SK-N-DZ (cell line): ENCODE measurements at regions not wholly inside any gene's neighbourhood (a gene's known extent, or its start where the extent isn't known, plus 50 kb on each side); places are given as distances from the start of the nearest gene placed in this dataset.
"Not testable (repeated sequence)": the region's sequence is repeated elsewhere in the genome, so short reads cannot be mapped to it uniquely, and the experiment has no call there.

Source experiments
- DNase-seq: peaks from one replicate; pipeline ENCODE4 v3.0.0-alpha.2; 2015; ENCODE audit warnings: low spot score

DNA sequence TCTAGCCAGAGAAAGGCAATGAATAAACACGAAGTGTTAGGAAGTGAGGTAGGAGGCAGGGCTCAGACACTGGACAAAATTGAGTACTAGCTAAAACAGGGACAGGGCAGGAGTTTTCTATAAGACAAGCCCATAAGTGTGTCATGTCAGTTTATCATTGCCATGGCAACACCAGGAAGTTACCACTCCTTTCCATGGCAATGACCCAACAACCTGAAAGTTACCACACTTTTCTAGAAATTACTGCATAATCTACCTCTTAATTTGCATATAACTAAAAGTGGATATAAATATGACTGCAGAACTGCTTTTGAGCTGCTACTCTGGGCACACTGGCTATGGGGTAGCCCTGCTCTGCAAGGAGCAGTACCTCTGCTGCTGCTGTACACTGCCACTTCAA, 442.5 kb upstream of the COX7C start:
- DNase-seq = no peak

GRCh38 chr5:86199287-86199686, 418.5 kb upstream of the COX7C start:
- DNase-seq = no peak

- DNase-seq = no peak
Measured at GRCh38 chr5:86228147-86228546, 389.6 kb upstream of the COX7C start.

DNA sequence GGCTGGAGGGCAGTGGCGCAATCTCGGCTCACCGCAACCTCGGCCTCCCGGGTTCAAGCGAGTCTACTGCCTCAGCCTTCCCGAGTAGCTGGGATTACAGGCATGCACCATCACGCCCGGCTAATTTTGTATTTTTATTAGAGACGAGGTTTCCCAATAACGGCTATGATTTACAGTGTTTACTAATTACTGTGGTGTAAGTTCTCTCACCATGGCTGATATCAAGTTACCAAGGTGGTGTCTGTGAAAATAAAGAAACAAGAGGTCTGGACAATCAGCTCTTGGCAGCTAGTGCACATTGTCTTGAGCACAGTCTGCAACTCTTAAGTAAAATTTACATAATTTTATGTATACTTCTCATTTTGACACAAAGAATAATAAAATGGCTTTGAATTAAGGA, 385.5 kb upstream of the COX7C start:
- DNase-seq = no peak

DNA sequence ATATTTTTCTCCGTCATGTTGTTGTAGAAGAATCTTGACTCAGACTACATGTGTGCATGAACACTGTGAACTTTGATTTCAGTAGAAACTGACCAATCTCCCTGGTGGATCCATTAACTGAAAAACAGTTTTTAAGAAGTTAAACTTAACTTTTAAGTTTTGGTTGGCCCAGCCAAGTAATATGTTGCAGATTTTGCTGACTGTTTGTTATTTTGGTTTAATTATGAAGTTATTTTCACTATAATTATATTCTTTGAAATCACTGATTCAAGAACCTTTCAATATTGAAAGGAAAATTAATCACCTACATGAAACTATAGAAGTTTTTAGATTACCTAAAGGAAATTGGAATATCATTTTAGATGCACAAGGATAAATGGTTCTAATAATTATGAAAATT, 373.6 kb upstream of the COX7C start:
- DNase-seq = no peak

DNA sequence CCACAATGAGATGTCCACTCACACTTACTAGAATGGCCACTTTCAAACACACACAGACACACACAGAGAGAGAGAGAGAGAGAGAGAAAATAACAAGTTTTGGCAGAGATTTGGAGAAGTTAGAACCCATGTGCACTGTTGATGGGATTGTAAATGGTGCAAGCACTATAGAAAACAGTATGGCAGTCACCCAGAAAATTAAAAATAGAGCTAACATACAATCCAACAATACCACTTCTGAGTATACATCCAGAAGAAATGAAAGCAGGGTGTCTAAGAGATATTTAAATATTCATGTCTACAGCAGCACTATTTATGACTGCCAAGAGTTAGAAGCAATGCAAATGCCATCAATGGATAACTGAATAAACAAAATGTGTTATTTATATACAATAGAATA, 359.9 kb upstream of the COX7C start:
- no peak for DNase-seq

DNA sequence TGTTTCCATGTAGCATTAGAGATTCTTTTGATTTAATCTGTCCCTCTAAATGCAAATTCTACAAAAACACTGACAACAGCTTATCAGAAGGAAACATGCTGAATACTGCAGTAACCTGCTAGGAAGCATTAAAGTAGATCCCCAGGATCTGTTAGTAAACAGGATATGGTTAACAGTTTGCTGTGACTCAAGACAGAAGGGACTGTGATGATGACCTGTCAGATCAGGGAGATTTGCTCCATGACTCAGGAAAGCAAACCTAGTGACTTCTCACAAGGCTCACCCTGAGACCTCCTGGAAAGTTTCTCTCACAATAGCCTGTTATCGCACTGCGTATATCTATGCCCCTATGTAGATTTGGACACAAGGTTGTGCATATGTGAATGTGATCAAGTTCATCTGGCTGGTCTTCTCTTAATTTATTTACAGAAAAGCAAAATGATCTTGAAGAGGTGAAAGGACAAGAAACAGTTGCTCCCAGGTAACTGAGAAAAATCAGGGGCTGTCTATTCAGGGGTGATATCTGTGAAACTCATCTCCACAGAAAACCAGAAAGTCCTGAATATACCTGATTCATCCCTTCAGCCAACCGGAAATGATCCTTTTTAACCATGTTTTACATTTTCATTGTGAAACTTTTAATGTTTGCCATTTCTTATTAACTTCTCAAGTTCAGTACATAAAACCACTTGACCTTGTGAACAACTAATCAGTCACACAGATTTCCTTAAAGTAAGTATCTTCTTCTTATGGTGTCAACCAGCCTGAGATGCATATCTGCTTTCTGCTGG, 333.1 kb upstream of the COX7C start:
- not testable (repeated sequence) for DNase-seq

DNA sequence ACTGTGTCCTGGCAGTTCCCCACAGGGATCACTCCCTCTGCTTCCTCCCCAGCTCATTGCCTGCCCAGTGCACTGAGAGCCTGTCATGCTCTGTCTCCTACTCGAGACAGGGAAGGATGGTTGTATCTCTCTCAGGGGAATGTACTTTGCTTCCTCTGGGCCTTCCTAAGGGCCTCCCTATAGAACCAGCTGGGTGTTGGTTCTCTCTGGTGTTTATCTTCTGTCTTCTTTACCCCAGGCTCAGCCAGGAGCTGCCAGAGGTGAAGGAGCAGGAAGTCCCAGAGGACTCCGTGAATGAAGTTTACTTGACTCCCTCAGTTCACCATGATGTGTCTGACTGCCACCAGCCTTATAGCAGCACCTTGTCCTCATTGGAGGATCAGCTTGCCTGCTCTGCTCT, 330.3 kb upstream of the COX7C start:
- DNase-seq = not testable (repeated sequence)

GRCh38 chr5:86289786-86290185, 328.0 kb upstream of the COX7C start:
- not testable (repeated sequence) for DNase-seq

DNA sequence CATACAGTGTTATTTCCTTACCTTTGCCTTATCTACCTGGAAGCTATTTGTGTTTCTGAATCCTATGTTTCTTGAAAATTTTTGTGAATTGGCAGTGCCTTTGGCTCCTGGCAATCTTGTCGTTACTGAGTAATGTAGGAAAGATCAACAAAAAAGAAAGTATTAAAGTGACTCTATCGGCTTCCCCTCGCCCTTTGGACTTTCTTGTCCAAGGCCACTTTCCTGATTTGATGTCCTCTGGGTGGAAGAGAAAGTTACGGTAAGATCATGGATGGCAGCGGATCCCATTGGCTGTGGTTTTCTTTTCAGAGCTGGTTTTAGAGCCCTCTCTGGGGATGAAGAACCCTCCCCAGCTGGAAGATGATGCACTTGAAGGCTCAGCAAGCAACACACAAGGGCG, 324.9 kb upstream of the COX7C start:
- DNase-seq = not testable (repeated sequence)

- DNase-seq = not testable (repeated sequence)
Measured at GRCh38 chr5:86302643-86303042, 315.1 kb upstream of the COX7C start.

DNA sequence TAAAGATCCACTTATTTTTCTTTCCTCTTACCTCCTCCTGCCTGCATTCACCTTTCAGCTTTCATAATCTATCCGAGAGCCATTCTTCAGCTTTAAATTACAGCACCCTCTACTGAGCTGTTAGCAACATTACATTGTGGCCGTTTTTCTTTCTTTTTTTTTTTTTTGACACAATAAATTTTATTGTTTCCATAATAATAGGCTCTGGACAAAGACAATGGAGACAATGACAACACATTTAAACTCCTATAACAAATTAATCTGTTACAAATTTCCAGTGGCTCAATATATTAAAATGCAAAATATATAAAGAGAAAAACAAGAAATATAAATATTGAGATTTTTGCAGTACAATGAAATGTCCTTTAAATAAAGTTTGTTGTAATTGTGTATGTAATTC, 312.7 kb upstream of the COX7C start:
- DNase-seq = not testable (repeated sequence)

GRCh38 chr5:86314951-86315350, 302.8 kb upstream of the COX7C start:
- no peak for DNase-seq

DNA sequence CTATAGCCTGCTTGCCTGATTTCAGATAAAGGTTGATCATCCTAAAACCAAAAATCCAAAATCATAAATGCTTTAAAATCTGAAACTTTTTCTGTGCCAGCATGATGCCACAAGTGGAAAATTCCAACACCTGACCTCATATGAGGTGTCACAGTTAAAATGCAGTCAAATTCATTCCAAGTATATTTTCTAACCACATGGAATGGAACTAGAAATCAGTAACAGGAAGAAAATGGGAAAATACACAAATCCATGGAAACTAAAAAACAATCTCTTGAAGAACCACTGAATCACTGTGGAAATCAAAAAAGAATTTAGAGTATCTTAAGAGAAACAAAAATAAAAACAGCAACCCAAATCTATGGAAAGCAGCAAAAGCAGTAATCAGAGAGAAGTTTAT, 297.5 kb upstream of the COX7C start:
- DNase-seq = no peak

GRCh38 chr5:86329318-86329717, 288.4 kb upstream of the COX7C start:
- no peak for DNase-seq

GRCh38 chr5:86330736-86331135, 287.0 kb upstream of the COX7C start:
- no peak for DNase-seq

GRCh38 chr5:86332851-86333250, 284.9 kb upstream of the COX7C start:
- DNase-seq = no peak

DNA sequence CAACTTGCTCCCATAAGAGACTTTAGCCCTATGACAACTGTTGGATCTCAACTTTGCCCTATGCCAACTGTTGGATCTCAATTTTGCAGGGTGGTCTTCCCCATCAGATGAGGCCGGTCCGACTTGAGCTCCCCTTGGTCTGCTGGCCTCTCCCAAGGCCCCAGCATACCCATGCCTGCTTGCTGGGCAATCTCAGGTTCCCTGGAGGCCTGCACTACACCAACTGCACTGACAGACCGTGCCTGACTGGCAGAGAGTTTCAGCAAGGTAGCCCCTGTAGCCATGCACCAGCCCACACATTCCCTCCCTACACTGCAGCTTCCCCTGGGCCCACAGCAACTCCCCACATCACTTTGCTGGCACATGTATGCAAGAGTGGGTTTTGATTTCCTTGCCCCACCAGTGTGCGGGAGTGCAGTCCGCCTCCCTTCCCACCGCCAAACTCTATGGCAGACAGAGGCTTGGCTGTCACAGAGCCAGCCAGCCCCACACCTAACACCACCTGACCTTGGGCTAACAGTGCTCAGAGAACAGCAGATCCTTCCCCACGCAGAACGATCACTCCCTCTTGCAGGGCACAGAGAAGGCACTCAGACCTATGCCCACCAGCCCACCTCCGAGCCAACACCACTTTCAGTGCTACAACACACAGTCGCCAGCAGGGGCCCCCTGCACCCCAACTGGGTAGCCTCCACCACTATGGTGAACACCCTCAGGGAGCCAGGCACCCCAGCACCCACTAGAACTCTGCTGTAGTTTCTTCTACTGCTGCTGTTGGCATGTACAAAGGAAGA, 279.9 kb upstream of the COX7C start:
- DNase-seq = no peak

DNA sequence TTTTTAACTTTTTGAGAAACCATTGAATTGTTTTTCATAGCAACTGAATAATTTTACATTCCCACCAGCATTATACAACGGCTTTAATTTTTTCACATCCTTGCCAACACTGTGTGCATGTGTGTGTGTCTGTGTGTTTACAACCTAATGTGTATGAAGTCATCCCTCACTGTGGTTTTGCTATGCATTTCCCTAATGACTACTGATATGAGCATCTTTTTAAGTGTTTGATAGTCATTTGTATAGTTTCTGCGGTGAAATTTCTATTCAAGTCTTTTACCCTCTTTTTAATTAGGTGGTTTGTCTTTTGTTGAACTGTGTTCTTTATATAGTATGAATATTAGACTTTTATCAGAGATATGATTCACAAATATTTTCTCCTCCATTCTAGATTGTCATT, 263.1 kb upstream of the COX7C start:
- DNase-seq = no peak

- no peak for DNase-seq
Measured at GRCh38 chr5:86360801-86361200, 256.9 kb upstream of the COX7C start.

DNA sequence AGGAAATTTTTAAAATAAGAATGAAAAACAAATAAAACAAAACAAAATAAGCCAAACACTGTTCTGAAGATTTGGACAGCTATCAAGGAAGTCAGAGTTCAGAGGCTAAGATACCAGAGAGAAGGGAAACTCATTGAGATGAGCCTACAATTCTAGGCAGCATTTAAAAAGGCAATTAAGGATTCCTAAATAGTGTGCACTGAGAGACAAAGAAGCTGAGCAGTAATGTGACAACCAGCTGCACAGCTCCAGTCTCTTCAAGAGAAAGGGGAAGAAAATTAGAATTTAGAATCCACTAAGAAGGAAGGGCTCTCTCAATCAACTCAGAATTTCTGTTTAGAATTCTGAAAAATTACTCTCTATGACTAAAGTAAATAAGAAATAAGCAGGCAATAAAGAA, 246.7 kb upstream of the COX7C start:
- DNase-seq = no peak

- no peak for DNase-seq
Measured at GRCh38 chr5:86374611-86375010, 243.1 kb upstream of the COX7C start.

DNA sequence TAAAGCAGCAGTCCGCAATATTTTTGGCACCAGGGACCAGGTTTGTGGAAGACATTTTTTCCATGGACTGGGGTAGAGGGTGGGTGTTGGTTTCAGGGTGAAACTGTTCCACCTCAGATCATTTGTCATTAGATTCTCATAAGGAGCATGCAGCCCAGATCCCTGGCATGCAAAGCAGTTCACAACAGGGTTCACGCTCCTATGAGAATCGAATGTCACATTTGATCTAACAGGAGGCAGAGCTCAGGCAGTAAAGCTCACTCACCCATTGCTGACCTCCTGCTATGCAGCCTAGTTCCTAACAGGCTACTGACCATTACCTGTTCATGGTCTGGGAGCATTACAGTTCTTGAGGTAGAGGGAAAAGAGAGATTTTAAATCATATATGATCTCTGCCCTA, 241.5 kb upstream of the COX7C start:
- no peak for DNase-seq
